Dendritic cell treated with granulocyte-macrophage colony-stimulating factor and Interleukin-4, amounts not matched to agents 40 ng/mL and 50 ng/mL, for 4 days (primary cell): ENCODE measurements at regions not wholly inside any gene's neighbourhood (a gene's known extent, or its start where the extent isn't known, plus 50 kb on each side); places are given as distances from the start of the nearest gene placed in this dataset.

Experiments
- H3K27ac Mint-ChIP-seq: one replicate; pipeline ENCODE4 v1.8.0; 2022; ENCODE audit warnings: mild to moderate bottlenecking, mixed read lengths
- H3K27me3 Mint-ChIP-seq: one replicate; pipeline ENCODE4 v1.8.0; 2022; ENCODE audit warnings: mild to moderate bottlenecking, mixed read lengths
- H3K36me3 Mint-ChIP-seq: one replicate; pipeline ENCODE4 v1.8.0; 2022; ENCODE audit warnings: low read depth, mixed read lengths
- H3K4me1 Mint-ChIP-seq: one replicate; pipeline ENCODE4 v1.8.0; 2022; ENCODE audit warnings: low read depth, mixed read lengths
- H3K4me3 Mint-ChIP-seq: one replicate; pipeline ENCODE4 v1.8.0; 2022; ENCODE audit warnings: mild to moderate bottlenecking, moderate library complexity, mixed read lengths
- H3K9me3 Mint-ChIP-seq: one replicate; pipeline ENCODE4 v1.8.0; 2022; ENCODE audit warnings: mixed read lengths
- intact Hi-C: fragments of 100-400 bp; cut with micrococcal nuclease; formaldehyde crosslinking; loops from one replicate; pipeline ENCODE4 v1.15.0; 2022

- intact Hi-C loops = no loop called here
- no peaks in the 10 kb centered on the region for H3K36me3 Mint-ChIP-seq
- peaks cover 25% of the 10 kb centered on the region for H3K9me3 Mint-ChIP-seq
- H3K27ac Mint-ChIP-seq = no peak overlapping the region
- no peak overlapping the region for H3K4me3 Mint-ChIP-seq
- no peaks in the 10 kb centered on the region for H3K4me1 Mint-ChIP-seq
- no peaks in the 10 kb centered on the region for H3K27me3 Mint-ChIP-seq
Observed at GRCh38 chr2:147232225-147232669, 612.6 kb upstream of the ACVR2A start.

GRCh38 chr2:147231607-147232006 lies 613.2 kb upstream of the ACVR2A start:
- no peak overlapping the region for H3K4me3 Mint-ChIP-seq
- H3K27me3 Mint-ChIP-seq = no peaks in the 10 kb centered on the region
- intact Hi-C loops = no loop called here
- H3K4me1 Mint-ChIP-seq = no peaks in the 10 kb centered on the region
- H3K9me3 Mint-ChIP-seq = peaks cover 26% of the 10 kb centered on the region
- H3K36me3 Mint-ChIP-seq = no peaks in the 10 kb centered on the region
- no peak overlapping the region for H3K27ac Mint-ChIP-seq

- no peak overlapping the region for H3K4me3 Mint-ChIP-seq
- no peaks in the 10 kb centered on the region for H3K4me1 Mint-ChIP-seq
- H3K27ac Mint-ChIP-seq = no peak overlapping the region
- no peaks in the 10 kb centered on the region for H3K27me3 Mint-ChIP-seq
- H3K9me3 Mint-ChIP-seq = peaks cover 26% of the 10 kb centered on the region
- intact Hi-C loops = no loop called here
- no peaks in the 10 kb centered on the region for H3K36me3 Mint-ChIP-seq
Observed at GRCh38 chr2:147231081-147231480, 613.7 kb upstream of the ACVR2A start.

- H3K27me3 Mint-ChIP-seq = no peaks in the 10 kb centered on the region
- no peak overlapping the region for H3K4me3 Mint-ChIP-seq
- H3K36me3 Mint-ChIP-seq = no peaks in the 10 kb centered on the region
- intact Hi-C loops = no loop called here
- no peaks in the 10 kb centered on the region for H3K4me1 Mint-ChIP-seq
- H3K9me3 Mint-ChIP-seq = peaks cover 27% of the 10 kb centered on the region
- no peak overlapping the region for H3K27ac Mint-ChIP-seq
Observed at GRCh38 chr2:147227313-147227712, 617.5 kb upstream of the ACVR2A start.

GRCh38 chr2:147224070-147224469 lies 620.8 kb upstream of the ACVR2A start:
- intact Hi-C loops = no loop called here
- Mint-ChIP-seq H3K27me3 (no peaks in the 10 kb centered on the region), H3K36me3 (no peaks in the 10 kb centered on the region), H3K27ac (no peak overlapping the region), H3K4me3 (no peak overlapping the region), H3K4me1 (no peaks in the 10 kb centered on the region), H3K9me3 (peaks cover 49% of the 10 kb centered on the region)

- peaks cover 46% of the 10 kb centered on the region for H3K9me3 Mint-ChIP-seq
- H3K4me1 Mint-ChIP-seq = no peaks in the 10 kb centered on the region
- intact Hi-C loops = no loop called here
- H3K4me3 Mint-ChIP-seq = no peak overlapping the region
- no peaks in the 10 kb centered on the region for H3K27me3 Mint-ChIP-seq
- no peaks in the 10 kb centered on the region for H3K36me3 Mint-ChIP-seq
- no peak overlapping the region for H3K27ac Mint-ChIP-seq
Observed at GRCh38 chr2:147223553-147224060, 621.2 kb upstream of the ACVR2A start.

GRCh38 chr2:147223119-147223518 lies 621.7 kb upstream of the ACVR2A start:
- intact Hi-C loops = no loop called here
- Mint-ChIP-seq H3K4me1 (no peaks in the 10 kb centered on the region), H3K4me3 (no peak overlapping the region), H3K36me3 (no peaks in the 10 kb centered on the region), H3K27me3 (no peaks in the 10 kb centered on the region), H3K27ac (no peak overlapping the region), H3K9me3 (peaks cover 41% of the 10 kb centered on the region)

GRCh38 chr2:147222506-147222905 lies 622.3 kb upstream of the ACVR2A start:
- Mint-ChIP-seq H3K4me1 (no peaks in the 10 kb centered on the region), H3K4me3 (no peak overlapping the region), H3K36me3 (no peaks in the 10 kb centered on the region), H3K9me3 (peaks cover 35% of the 10 kb centered on the region), H3K27me3 (no peaks in the 10 kb centered on the region), H3K27ac (no peak overlapping the region)
- intact Hi-C loops = no loop called here

GRCh38 chr2:147214914-147215313 lies 629.9 kb upstream of the ACVR2A start:
- Mint-ChIP-seq H3K9me3 (peaks cover 37% of the 10 kb centered on the region), H3K27me3 (no peaks in the 10 kb centered on the region), H3K4me1 (no peaks in the 10 kb centered on the region), H3K27ac (no peak overlapping the region), H3K36me3 (no peaks in the 10 kb centered on the region), H3K4me3 (no peak overlapping the region)
- intact Hi-C loops = no loop called here

GRCh38 chr2:147211484-147211883 lies 633.3 kb upstream of the ACVR2A start:
- H3K27ac Mint-ChIP-seq = no peak overlapping the region
- H3K36me3 Mint-ChIP-seq = no peaks in the 10 kb centered on the region
- intact Hi-C loops = no loop called here
- no peak overlapping the region for H3K4me3 Mint-ChIP-seq
- H3K9me3 Mint-ChIP-seq = peaks cover 37% of the 10 kb centered on the region
- H3K27me3 Mint-ChIP-seq = no peaks in the 10 kb centered on the region
- H3K4me1 Mint-ChIP-seq = no peaks in the 10 kb centered on the region

GRCh38 chr2:147204102-147204501 lies 640.7 kb upstream of the ACVR2A start:
- intact Hi-C loops = no loop called here
- Mint-ChIP-seq H3K4me1 (no peaks in the 10 kb centered on the region), H3K4me3 (no peak overlapping the region), H3K36me3 (no peaks in the 10 kb centered on the region), H3K9me3 (peaks cover 42% of the 10 kb centered on the region), H3K27ac (no peak overlapping the region), H3K27me3 (no peaks in the 10 kb centered on the region)

- Mint-ChIP-seq H3K27me3 (no peaks in the 10 kb centered on the region), H3K4me1 (no peaks in the 10 kb centered on the region), H3K36me3 (no peaks in the 10 kb centered on the region), H3K4me3 (no peak overlapping the region), H3K9me3 (peaks cover 23% of the 10 kb centered on the region), H3K27ac (no peak overlapping the region)
- intact Hi-C loops = no loop called here
Observed at GRCh38 chr2:147198651-147199171, 646.1 kb upstream of the ACVR2A start.

- intact Hi-C loops = no loop called here
- peaks cover 28% of the 10 kb centered on the region for H3K9me3 Mint-ChIP-seq
Observed at GRCh38 chr2:147197754-147198483, 646.9 kb upstream of the ACVR2A start.

GRCh38 chr2:147182260-147182659 lies 662.6 kb upstream of the ACVR2A start:
- Mint-ChIP-seq H3K9me3 (peaks cover 62% of the 10 kb centered on the region), H3K36me3 (no peaks in the 10 kb centered on the region), H3K4me1 (no peaks in the 10 kb centered on the region), H3K4me3 (no peak overlapping the region), H3K27ac (no peak overlapping the region), H3K27me3 (no peaks in the 10 kb centered on the region)
- intact Hi-C loops = no loop called here

More at GRCh38 chr2:147197754-147198483, 646.9 kb upstream of the ACVR2A start:
- Mint-ChIP-seq H3K27me3 (no peaks in the 10 kb centered on the region), H3K4me1 (no peaks in the 10 kb centered on the region), H3K27ac (no peak overlapping the region), H3K36me3 (no peaks in the 10 kb centered on the region), H3K4me3 (no peak overlapping the region)
